CD14-positive monocyte (primary cell): ENCODE measurements at regions not wholly inside any gene's neighbourhood (a gene's known extent, or its start where the extent isn't known, plus 50 kb on each side); places are given as distances from the start of the nearest gene placed in this dataset.

Experiments
- DNase-seq, 3 donors: peaks; one replicate each; pipeline ENCODE4 v3.0.0-alpha.2; 2011 to 2022
- H2AFZ ChIP-seq: 2 replicates; pipeline ENCODE4 v1.6.0; 2012; ENCODE audit warnings: mild to moderate bottlenecking, low read depth, low read length, inconsistent platforms; ENCODE audit not compliant: insufficient read depth, poor library complexity, severe bottlenecking
- H3K27ac ChIP-seq, 2 donors: 1 replicate in 1 of 2; 2 replicates in 1 of 2; pipeline ENCODE4 v1.5.1; 2012 to 2013; ENCODE audit warnings: low read length in 2 of 2, control low read depth in 1 of 2, inconsistent platforms in 1 of 2, low read depth in 1 of 2, mild to moderate bottlenecking in 1 of 2
- H3K27me3 ChIP-seq, 2 donors: one replicate each; pipeline versions ENCODE4 v1.6.0 to v1.6.1; 2011 to 2013; ENCODE audit warnings: low read length in 2 of 2; ENCODE audit not compliant: control insufficient read depth in 2 of 2, insufficient read depth in 2 of 2
- H3K36me3 ChIP-seq, 2 donors: replicated peaks in 1 of 2; 1 replicate in 1 of 2; 2 replicates in 1 of 2; pipeline versions ENCODE4 v1.5.1 to v1.6.1; 2012 to 2013; ENCODE audit warnings: low read length in 2 of 2, control low read depth in 1 of 2, inconsistent platforms in 1 of 2, mild to moderate bottlenecking in 1 of 2; ENCODE audit not compliant: insufficient read depth in 2 of 2, control insufficient read depth in 1 of 2
- H3K4me1 ChIP-seq, 2 donors: 1 replicate in 1 of 2; 2 replicates in 1 of 2; pipeline versions ENCODE4 v1.5.1 to v1.6.1; 2012 to 2013; ENCODE audit warnings: low read length in 2 of 2, control low read depth in 1 of 2, inconsistent platforms in 1 of 2, mild to moderate bottlenecking in 1 of 2, moderate library complexity in 1 of 2; ENCODE audit not compliant: insufficient read depth in 2 of 2, control insufficient read depth in 1 of 2
- H3K4me2 ChIP-seq: replicated peaks from 2 replicates; pipeline ENCODE3; 2012; ENCODE audit warnings: low read length, moderate library complexity, mild to moderate bottlenecking; ENCODE audit not compliant: poor library complexity, severe bottlenecking; ENCODE audit errors: extremely low read depth
- H3K4me3 ChIP-seq, 3 experiments: fragments of 200-600 bp in 1 of 3; sonication (generic) in 1 of 3; replicated peaks in 1 of 3; 1 replicate in 2 of 3; 2 replicates in 1 of 3; pipeline ENCODE4 v1.5.1; 2011 to 2013; ENCODE audit warnings: low read length in 3 of 3, mild to moderate bottlenecking in 3 of 3, control low read depth in 2 of 3, low read depth in 2 of 3, inconsistent platforms in 1 of 3, moderate library complexity in 1 of 3
- H3K79me2 ChIP-seq: 2 replicates; pipeline ENCODE4 v1.6.0; 2012; ENCODE audit warnings: mild to moderate bottlenecking, control low read depth, inconsistent platforms, low read length, moderate library complexity; ENCODE audit not compliant: insufficient read depth
- H3K9ac ChIP-seq: 2 replicates; pipeline ENCODE4 v1.6.0; 2017; ENCODE audit warnings: low read length, mild to moderate bottlenecking; ENCODE audit not compliant: insufficient read depth, poor library complexity, severe bottlenecking
- H3K9me3 ChIP-seq, 2 donors: replicated peaks in 1 of 2; 1 replicate in 1 of 2; 2 replicates in 1 of 2; pipeline versions ENCODE4 v1.5.1 to v1.6.1; 2012 to 2013; ENCODE audit warnings: low read length in 2 of 2, control low read depth in 1 of 2; ENCODE audit not compliant: control insufficient read depth in 1 of 2, insufficient read depth in 1 of 2
- H4K20me1 ChIP-seq: 2 replicates; pipeline ENCODE4 v1.6.0; 2012; ENCODE audit warnings: mild to moderate bottlenecking, low read length, control low read depth, moderate library complexity; ENCODE audit not compliant: insufficient read depth
- H3K27ac Mint-ChIP-seq, 7 donors: one replicate each; pipeline ENCODE4 v1.8.0; 2020; ENCODE audit warnings: mild to moderate bottlenecking in 7 of 7, mixed read lengths in 7 of 7, moderate library complexity in 6 of 7, inconsistent platforms in 2 of 7
- H3K27me3 Mint-ChIP-seq, 3 donors: one replicate each; pipeline ENCODE4 v1.8.0; 2021 to 2022; ENCODE audit warnings: low read depth in 3 of 3, mild to moderate bottlenecking in 3 of 3, mixed read lengths in 3 of 3, moderate library complexity in 3 of 3, inconsistent platforms in 1 of 3
- H3K36me3 Mint-ChIP-seq, 2 donors: one replicate each; pipeline ENCODE4 v1.8.0; 2020; ENCODE audit warnings: mixed read lengths in 2 of 2, inconsistent platforms in 1 of 2, mild to moderate bottlenecking in 1 of 2
- H3K4me1 Mint-ChIP-seq: one replicate; pipeline ENCODE4 v1.8.0; 2020; ENCODE audit warnings: mild to moderate bottlenecking, mixed read lengths
- H3K4me3 Mint-ChIP-seq, 2 donors: one replicate each; pipeline ENCODE4 v1.8.0; 2020; ENCODE audit warnings: mild to moderate bottlenecking in 2 of 2, mixed read lengths in 2 of 2, moderate library complexity in 1 of 2
- H3K9me3 Mint-ChIP-seq, 7 donors: one replicate each; pipeline ENCODE4 v1.8.0; 2020 to 2022; ENCODE audit warnings: mixed read lengths in 7 of 7, mild to moderate bottlenecking in 6 of 7, moderate library complexity in 6 of 7, inconsistent platforms in 2 of 7
- WGBS: methylation state at CpG from one replicate; pipeline ENCODE4 v1.1.5; 2013; ENCODE audit warnings: missing lambda C conversion rate; ENCODE audit not compliant: insufficient coverage; 5-methylcytosine and 5-hydroxymethylcytosine counted together
- intact Hi-C, 2 donors: fragments of 100-400 bp; cut with micrococcal nuclease; formaldehyde crosslinking; loops; one replicate each; pipeline versions ENCODE4 v1.15.0 to v1.15.1; 2023
- TF ChIP-seq, protein P1 (sequence below): fragments of 200-600 bp; IDR thresholded peaks from one replicate; pipeline ENCODE4 v1.8.0; 2022; ENCODE audit warnings: antibody characterized with exemption, mild to moderate bottlenecking

DNA sequence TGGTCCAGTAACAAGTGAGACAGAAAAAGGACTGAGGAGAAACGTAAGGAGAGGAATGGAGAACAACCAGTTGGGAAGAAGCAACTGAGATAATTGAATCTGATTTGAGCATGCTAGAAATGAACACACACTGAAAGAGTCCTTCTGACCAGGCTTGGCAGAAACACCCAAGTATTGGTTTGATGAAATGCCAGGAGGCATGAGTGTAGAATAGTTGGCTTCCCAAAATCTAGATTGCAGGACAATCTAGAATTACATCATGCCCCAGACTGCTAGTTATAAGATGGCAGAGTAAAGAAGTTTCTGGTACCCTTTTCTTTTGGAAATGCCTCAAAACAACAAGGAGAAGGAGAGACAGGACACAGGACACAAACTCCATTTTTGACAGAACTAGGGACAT, 189.7 kb upstream of the STT3B start:
- no peaks in the 10 kb centered on the region for H3K4me1 Mint-ChIP-seq

GRCh38 chr3:31345581-31345980, 187.1 kb upstream of the STT3B start:
- no peaks in the 10 kb centered on the region for H3K27me3 Mint-ChIP-seq
- Histone ChIP-seq H3K4me3 (no peak overlapping the region), H3K4me1 (no peaks in the 10 kb centered on the region), H3K4me2 (no peak overlapping the region), H2AFZ (no peak overlapping the region), H3K9me3 (no peaks in the 10 kb centered on the region), H3K27me3 (no peaks in the 10 kb centered on the region), H4K20me1 (no peaks in the 10 kb centered on the region), H3K27ac (no peak overlapping the region), H3K36me3 (no peaks in the 10 kb centered on the region), H3K9ac (no peak overlapping the region), H3K79me2 (no peaks in the 10 kb centered on the region)
- peaks cover 3 to 13% (median 10%) of the 10 kb centered on the region in 7 donors for H3K9me3 Mint-ChIP-seq
- intact Hi-C loops, result no loop called here
- no peak overlapping the region for H3K4me3 Mint-ChIP-seq
- no peak for DNase-seq
- TF ChIP-seq, protein P1, sequence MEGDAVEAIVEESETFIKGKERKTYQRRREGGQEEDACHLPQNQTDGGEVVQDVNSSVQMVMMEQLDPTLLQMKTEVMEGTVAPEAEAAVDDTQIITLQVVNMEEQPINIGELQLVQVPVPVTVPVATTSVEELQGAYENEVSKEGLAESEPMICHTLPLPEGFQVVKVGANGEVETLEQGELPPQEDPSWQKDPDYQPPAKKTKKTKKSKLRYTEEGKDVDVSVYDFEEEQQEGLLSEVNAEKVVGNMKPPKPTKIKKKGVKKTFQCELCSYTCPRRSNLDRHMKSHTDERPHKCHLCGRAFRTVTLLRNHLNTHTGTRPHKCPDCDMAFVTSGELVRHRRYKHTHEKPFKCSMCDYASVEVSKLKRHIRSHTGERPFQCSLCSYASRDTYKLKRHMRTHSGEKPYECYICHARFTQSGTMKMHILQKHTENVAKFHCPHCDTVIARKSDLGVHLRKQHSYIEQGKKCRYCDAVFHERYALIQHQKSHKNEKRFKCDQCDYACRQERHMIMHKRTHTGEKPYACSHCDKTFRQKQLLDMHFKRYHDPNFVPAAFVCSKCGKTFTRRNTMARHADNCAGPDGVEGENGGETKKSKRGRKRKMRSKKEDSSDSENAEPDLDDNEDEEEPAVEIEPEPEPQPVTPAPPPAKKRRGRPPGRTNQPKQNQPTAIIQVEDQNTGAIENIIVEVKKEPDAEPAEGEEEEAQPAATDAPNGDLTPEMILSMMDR, result no peak
- no peaks in the 10 kb centered on the region for H3K4me1 Mint-ChIP-seq
- 95% methylated on average over 2 of the region's 2 CpGs for WGBS
- no peaks in the 10 kb centered on the region for H3K36me3 Mint-ChIP-seq
- no peak overlapping the region for H3K27ac Mint-ChIP-seq

More for the DNA sequence above, 189.7 kb upstream of the STT3B start:
- no peaks in the 10 kb centered on the region for H3K27me3 Mint-ChIP-seq
- DNase-seq, result no peak
- no peak overlapping the region for H3K4me3 ChIP-seq
- no peaks in the 10 kb centered on the region for H3K36me3 Mint-ChIP-seq
- TF ChIP-seq, protein P1, result no peak
- no peaks in the 10 kb centered on the region for H3K27me3 ChIP-seq
- H3K9me3 Mint-ChIP-seq, result peaks cover 3 to 13% (median 10%) of the 10 kb centered on the region in 7 donors
- H4K20me1 ChIP-seq, result no peaks in the 10 kb centered on the region
- H3K9me3 ChIP-seq, result no peaks in the 10 kb centered on the region
- 78% methylated on average over 1 of the region's 1 CpG for WGBS
- no peaks in the 10 kb centered on the region for H3K4me1 ChIP-seq
- intact Hi-C loops, result no loop called here
- H3K36me3 ChIP-seq, result no peaks in the 10 kb centered on the region
- no peak overlapping the region for H3K9ac ChIP-seq
- H3K4me2 ChIP-seq, result no peak overlapping the region
- no peaks in the 10 kb centered on the region for H3K79me2 ChIP-seq
- no peak overlapping the region for H3K27ac Mint-ChIP-seq
- no peak overlapping the region for H2AFZ ChIP-seq
- H3K4me3 Mint-ChIP-seq, result no peak overlapping the region
- H3K27ac ChIP-seq, result no peak overlapping the region
